ENCODE measurements at regions not wholly inside any gene's neighbourhood (a gene's known extent, or its start where the extent isn't known, plus 50 kb on each side); places are given as distances from the start of the nearest gene placed in this dataset.

DNA sequence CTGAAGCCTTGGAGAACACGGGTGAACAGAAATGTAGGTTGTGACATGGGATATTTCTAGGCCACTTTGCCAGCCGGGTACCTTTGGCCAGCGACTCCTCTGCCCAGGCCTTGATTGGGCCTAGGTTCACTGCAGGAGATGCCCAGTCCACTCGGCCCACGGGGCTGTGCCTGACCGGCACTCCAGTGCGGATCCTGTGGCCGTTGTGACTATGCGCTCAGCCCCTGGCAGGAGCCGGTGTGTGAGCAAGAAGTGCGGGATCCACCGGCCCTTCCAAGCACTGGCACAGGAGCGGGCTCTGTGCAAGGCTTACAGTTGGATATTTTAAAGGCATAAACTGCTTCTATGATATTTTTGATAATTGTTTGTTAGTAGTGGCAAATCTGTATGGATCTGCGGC lies 1042.5 kb upstream of the PCDH9 start:
- TF ChIP-seq, protein P1, sequence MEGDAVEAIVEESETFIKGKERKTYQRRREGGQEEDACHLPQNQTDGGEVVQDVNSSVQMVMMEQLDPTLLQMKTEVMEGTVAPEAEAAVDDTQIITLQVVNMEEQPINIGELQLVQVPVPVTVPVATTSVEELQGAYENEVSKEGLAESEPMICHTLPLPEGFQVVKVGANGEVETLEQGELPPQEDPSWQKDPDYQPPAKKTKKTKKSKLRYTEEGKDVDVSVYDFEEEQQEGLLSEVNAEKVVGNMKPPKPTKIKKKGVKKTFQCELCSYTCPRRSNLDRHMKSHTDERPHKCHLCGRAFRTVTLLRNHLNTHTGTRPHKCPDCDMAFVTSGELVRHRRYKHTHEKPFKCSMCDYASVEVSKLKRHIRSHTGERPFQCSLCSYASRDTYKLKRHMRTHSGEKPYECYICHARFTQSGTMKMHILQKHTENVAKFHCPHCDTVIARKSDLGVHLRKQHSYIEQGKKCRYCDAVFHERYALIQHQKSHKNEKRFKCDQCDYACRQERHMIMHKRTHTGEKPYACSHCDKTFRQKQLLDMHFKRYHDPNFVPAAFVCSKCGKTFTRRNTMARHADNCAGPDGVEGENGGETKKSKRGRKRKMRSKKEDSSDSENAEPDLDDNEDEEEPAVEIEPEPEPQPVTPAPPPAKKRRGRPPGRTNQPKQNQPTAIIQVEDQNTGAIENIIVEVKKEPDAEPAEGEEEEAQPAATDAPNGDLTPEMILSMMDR (IDR thresholded peaks at IDR 0.05) = no peak
- no peak for TF ChIP-seq POLR2A (IDR thresholded peaks at IDR 0.05)
